ENCODE measurements at regions not wholly inside any gene's neighbourhood (a gene's known extent, or its start where the extent isn't known, plus 50 kb on each side); places are given as distances from the start of the nearest gene placed in this dataset.

GRCh38 chr7:42766782-42767423 is 145.0 kb downstream of the C7orf25 start:
- Histone ChIP-seq H2BK120ac (replicated peaks; ENCODE audit: low read depth, low read length) (no peak overlapping the region), H4K8ac (ENCODE audit: extremely low read depth, insufficient read depth, low read length) (no peak overlapping the region), H2BK5ac (ENCODE audit: low read depth, low read length) (no peak overlapping the region), H3K18ac (ENCODE audit: extremely low read depth, low read length) (no peak overlapping the region), H3K4me2 (ENCODE audit: insufficient read depth in 1 of 2, low read depth in 2 of 2, low read length in 2 of 2) (no peak overlapping the region), H3K79me1 (ENCODE audit: low read depth, low read length) (no peaks in the 10 kb centered on the region), H3K9me3 (ENCODE audit: insufficient read depth in 2 of 2, low read depth in 1 of 2, low read length in 1 of 2) (no peaks in the 10 kb centered on the region), H3K23ac (ENCODE audit: insufficient read length) (no peak overlapping the region), H2BK20ac (ENCODE audit: low read length) (no peak overlapping the region), H2BK12ac (ENCODE audit: low read depth, low read length) (no peak overlapping the region), H3K23me2 (ENCODE audit: low read depth, low read length) (peaks cover 2% of the 10 kb centered on the region; the same call in 1 of the 2 replicates), H3K79me2 (ENCODE audit: control insufficient read depth in 1 of 2, insufficient read depth in 2 of 2, low read length in 2 of 2) (no peaks in the 10 kb centered on the region), H4K91ac (replicated peaks; ENCODE audit: insufficient read length, low read length) (no peak overlapping the region), H2AK5ac (ENCODE audit: low read depth, low read length) (no peak overlapping the region), H2AFZ (ENCODE audit: low read length) (no peak overlapping the region), H4K20me1 (replicated peaks in 1 of 2; ENCODE audit: control insufficient read depth in 1 of 2, insufficient read depth in 2 of 2, low read length in 2 of 2) (peaks cover 0 to 2% of the 10 kb centered on the region in 2 experiments), H3K36me3 (ENCODE audit: control insufficient read depth in 2 of 4, insufficient read depth in 4 of 4, low read length in 3 of 4) (no peaks in the 10 kb centered on the region), H4K5ac (ENCODE audit: insufficient read length, low read depth, low read length) (no peak overlapping the region), H3K27me3 (replicated peaks in 1 of 4; ENCODE audit: control insufficient read depth in 3 of 4, extremely low read depth in 1 of 4, insufficient read depth in 3 of 4, low read length in 3 of 4) (no peaks in the 10 kb centered on the region), H3K56ac (replicated peaks; ENCODE audit: insufficient read length, low read depth, low read length) (peak overlapping the region; percentile 54), H3K4ac (replicated peaks; ENCODE audit: insufficient read length, low read depth, low read length) (no peak overlapping the region), H3K4me3 (ENCODE audit: extremely low read depth in 1 of 4, insufficient read depth in 2 of 4, low read depth in 3 of 4, low read length in 4 of 4) (no peak overlapping the region), H3K9ac (replicated peaks in 1 of 4; ENCODE audit: extremely low read depth in 1 of 4, low read depth in 3 of 4, low read length in 3 of 4) (no peak overlapping the region), H3K27ac (ENCODE audit: low read depth, low read length) (no peak overlapping the region), H2BK15ac (ENCODE audit: low read length) (no peak overlapping the region), H3K4me1 (replicated peaks in 1 of 4; ENCODE audit: control insufficient read depth in 3 of 4, insufficient read depth in 4 of 4, low read length in 3 of 4) (no peaks in the 10 kb centered on the region), H3K14ac (ENCODE audit: insufficient read length) (no peak overlapping the region)
- WGBS, 2 experiments (ENCODE audit: extremely low coverage in 1 of 2, insufficient coverage in 1 of 2, insufficient read length in 1 of 2, insufficient replicate concordance in 2 of 2, low coverage in 1 of 2, low lambda C conversion rate in 2 of 2, missing lambda C conversion rate in 1 of 2), result 82 to 100% methylated on average over 1 to 3 of the region's 3 CpGs
- ChIA-PET POLR2A (ENCODE audit: partially characterized antibody) (no interaction called here), CTCF (ENCODE audit: partially characterized antibody) (interaction anchor here (0.7 to 1.9 kb wide), 3 partner anchors 21 to 239 kb away, joined by 3 to 8 read pairs (median 3); no protein-coding TSS in a partner anchor)
- TF ChIP-seq SUZ12 (IDR thresholded peaks at IDR 0.05; ENCODE audit: low read length) (no peak), MAX (IDR thresholded peaks at IDR 0.05) (no peak), RXRA (IDR thresholded peaks at IDR 0.05; ENCODE audit: insufficient read depth, low read depth, low read length) (no peak), HDAC6 (IDR thresholded peaks at IDR 0.05; ENCODE audit: low read depth, low read length) (no peak), BACH1 (IDR thresholded peaks at IDR 0.05; ENCODE audit: low read length) (no peak), ZNF274 (IDR thresholded peaks at IDR 0.05; ENCODE audit: borderline replicate concordance, extremely low read depth, low read length) (no peak)
- FAIRE-seq, result no peak
- DNase-seq (ENCODE audit: low read depth in 1 of 2, low spot score in 2 of 2), result no peak

Measured in H1 (cell line).